ENCODE measurements at regions not wholly inside any gene's neighbourhood (a gene's known extent, or its start where the extent isn't known, plus 50 kb on each side); places are given as distances from the start of the nearest gene placed in this dataset.
"Not testable (repeated sequence)": the region's sequence is repeated elsewhere in the genome, so short reads cannot be mapped to it uniquely, and the experiment has no call there.

DNA sequence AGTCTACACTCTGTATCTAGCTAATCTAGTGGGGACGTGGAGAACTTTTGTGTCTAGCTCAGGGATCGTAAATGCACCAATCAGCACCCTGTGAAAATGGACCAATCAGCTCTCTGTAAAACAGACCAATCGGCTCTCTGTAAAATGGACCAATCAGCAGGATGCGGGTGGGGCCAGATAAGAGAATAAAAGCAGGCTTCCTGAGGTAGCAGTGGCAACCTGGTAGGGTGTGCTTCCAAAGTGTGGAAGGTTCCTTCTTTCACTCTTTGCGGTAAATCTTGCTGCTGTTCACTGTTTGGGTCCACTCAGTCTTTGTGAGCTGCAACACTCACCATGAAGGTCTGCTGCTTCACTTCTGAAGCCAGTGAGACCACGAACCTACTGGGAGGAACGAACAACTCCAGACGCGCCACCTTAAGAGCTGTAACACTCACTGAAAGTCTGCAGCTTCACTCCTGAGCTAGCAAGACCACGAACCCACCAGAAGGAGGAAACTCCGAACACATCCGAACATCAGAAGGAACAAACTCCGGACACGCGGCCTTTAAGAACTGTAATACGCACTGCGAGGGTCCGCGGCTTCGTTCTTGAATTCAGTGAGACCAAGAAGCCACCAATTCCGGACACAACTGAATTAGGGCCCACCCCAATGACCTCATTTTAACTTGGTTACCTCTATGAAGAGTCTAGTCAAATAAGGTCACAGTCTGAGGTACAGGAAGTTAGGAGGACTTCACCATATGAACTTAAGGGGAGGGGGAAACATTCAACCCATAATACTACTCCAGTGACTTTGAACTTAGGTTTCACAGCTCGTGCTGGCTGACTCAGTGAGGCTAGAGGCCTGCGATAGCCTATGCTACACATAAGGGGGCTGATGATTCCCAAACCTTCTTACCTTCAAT is 59.8 kb upstream of the LPGAT1 start:
- CTCF ChIA-PET, result interaction anchor here (0.9 to 1.7 kb wide), 3 partner anchors 16 to 35 kb away, joined by 3 to 4 read pairs (median 3); no protein-coding TSS in a partner anchor
- DNase-seq (ENCODE audit: extremely low spot score); POLR2A ChIA-PET: not testable (repeated sequence)

GRCh38 chr1:211889307-211890090 is 58.9 kb upstream of the LPGAT1 start:
- POLR2A ChIA-PET; DNase-seq (ENCODE audit: extremely low spot score): not testable (repeated sequence)
- CTCF ChIA-PET, result interaction anchor here (1.6 to 1.7 kb wide), 3 partner anchors 11 to 19 kb away, joined by 3 to 4 read pairs (median 3); no protein-coding TSS in a partner anchor

- DNase-seq (ENCODE audit: extremely low spot score), result no peak
- ChIA-PET POLR2A (no interaction called here), CTCF (interaction anchor here (1.4 kb wide), 1 partner anchor 17 kb away, joined by 5 read pairs; no protein-coding TSS in a partner anchor)
- TF ChIP-seq, protein P1, sequence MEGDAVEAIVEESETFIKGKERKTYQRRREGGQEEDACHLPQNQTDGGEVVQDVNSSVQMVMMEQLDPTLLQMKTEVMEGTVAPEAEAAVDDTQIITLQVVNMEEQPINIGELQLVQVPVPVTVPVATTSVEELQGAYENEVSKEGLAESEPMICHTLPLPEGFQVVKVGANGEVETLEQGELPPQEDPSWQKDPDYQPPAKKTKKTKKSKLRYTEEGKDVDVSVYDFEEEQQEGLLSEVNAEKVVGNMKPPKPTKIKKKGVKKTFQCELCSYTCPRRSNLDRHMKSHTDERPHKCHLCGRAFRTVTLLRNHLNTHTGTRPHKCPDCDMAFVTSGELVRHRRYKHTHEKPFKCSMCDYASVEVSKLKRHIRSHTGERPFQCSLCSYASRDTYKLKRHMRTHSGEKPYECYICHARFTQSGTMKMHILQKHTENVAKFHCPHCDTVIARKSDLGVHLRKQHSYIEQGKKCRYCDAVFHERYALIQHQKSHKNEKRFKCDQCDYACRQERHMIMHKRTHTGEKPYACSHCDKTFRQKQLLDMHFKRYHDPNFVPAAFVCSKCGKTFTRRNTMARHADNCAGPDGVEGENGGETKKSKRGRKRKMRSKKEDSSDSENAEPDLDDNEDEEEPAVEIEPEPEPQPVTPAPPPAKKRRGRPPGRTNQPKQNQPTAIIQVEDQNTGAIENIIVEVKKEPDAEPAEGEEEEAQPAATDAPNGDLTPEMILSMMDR (IDR thresholded peaks at IDR 0.05; ENCODE audit: control extremely low read depth, extremely low read depth, low read depth, missing control alignments), result no peak
These were observed 56.0 kb upstream of the LPGAT1 start for GRCh38 chr1:211886551-211886950.

GRCh38 chr1:211885747-211886522 is 55.4 kb upstream of the LPGAT1 start:
- ChIA-PET CTCF (interaction anchor here (1.4 kb wide), 1 partner anchor 17 kb away, joined by 3 read pairs; no protein-coding TSS in a partner anchor), POLR2A (no interaction called here)
- DNase-seq (ENCODE audit: extremely low spot score), result no peak
- TF ChIP-seq, protein P1 (IDR thresholded peaks at IDR 0.05; ENCODE audit: control extremely low read depth, extremely low read depth, low read depth, missing control alignments), result no peak

DNA sequence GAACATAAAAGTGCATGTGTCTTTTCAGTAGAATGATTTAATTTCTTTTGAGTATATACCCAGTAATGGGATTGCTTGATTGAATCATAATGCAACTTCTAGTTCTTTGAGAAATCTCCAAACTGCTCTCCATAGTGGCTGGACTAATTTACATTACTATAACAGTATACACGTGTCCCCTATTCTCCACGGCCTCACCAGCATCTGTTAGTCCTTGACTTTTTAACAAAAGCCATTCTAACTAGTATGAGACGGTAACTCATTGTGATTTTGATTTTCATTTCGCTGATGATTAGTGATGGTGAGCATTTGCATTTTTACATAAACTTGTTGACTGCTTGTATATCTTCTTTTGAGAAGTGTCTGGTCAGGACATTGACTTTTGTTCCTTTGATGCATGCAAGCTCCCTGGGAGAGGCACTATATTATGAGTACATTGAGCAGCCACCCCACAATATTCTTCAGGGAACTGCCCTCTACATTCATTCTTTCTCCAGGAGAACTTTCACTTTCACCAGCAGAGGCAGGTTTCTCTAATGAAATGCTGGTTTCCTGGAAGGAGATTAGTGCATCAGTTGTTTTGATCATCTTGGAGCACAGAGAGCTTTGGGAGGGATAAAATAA is 51.9 kb upstream of the LPGAT1 start:
- ChIA-PET POLR2A (no interaction called here), CTCF (no interaction called here)
- DNase-seq (ENCODE audit: extremely low spot score), result no peak
- TF ChIP-seq, protein P1 (IDR thresholded peaks at IDR 0.05; ENCODE audit: control extremely low read depth, extremely low read depth, low read depth, missing control alignments), result no peak

Data from GM10248 (cell line).